Activated T-helper 2 cell treated with anti-CD3 and anti-CD28 coated beads, Interferon-gamma antibody, Interleukin-2, Interleukin-4, amounts not matched to agents 10 μg/mL and 5 μg/mL and 100 μg/mL, durations not matched to agents 14 hours and 24 hours and 36 hours (primary cell): ENCODE measurements at regions not wholly inside any gene's neighbourhood (a gene's known extent, or its start where the extent isn't known, plus 50 kb on each side); places are given as distances from the start of the nearest gene placed in this dataset.

Experiments
- DNase-seq: peaks from one replicate; pipeline ENCODE4 v3.0.0; 2021; ENCODE audit warnings: low spot score
- H3K27ac Mint-ChIP-seq: one replicate; pipeline ENCODE4 v1.8.0; 2021; ENCODE audit warnings: mixed read lengths
- H3K27me3 Mint-ChIP-seq: one replicate; pipeline ENCODE4 v1.8.0; 2021; ENCODE audit warnings: low read depth, mixed read lengths
- H3K36me3 Mint-ChIP-seq: one replicate; pipeline ENCODE4 v1.8.0; 2021; ENCODE audit warnings: low read depth, mixed read lengths
- H3K4me1 Mint-ChIP-seq: one replicate; pipeline ENCODE4 v1.8.0; 2021; ENCODE audit warnings: low read depth, mixed read lengths
- H3K4me3 Mint-ChIP-seq: one replicate; pipeline ENCODE4 v1.8.0; 2021; ENCODE audit warnings: low read depth, mild to moderate bottlenecking, moderate library complexity, mixed read lengths
- H3K9me3 Mint-ChIP-seq: one replicate; pipeline ENCODE4 v1.8.0; 2021; ENCODE audit warnings: mixed read lengths
- intact Hi-C: fragments of 100-400 bp; cut with micrococcal nuclease; formaldehyde crosslinking; loops from one replicate; pipeline ENCODE4 v1.15.1; 2023

- H3K4me1 Mint-ChIP-seq = no peaks in the 10 kb centered on the region
- no peak overlapping the region for H3K27ac Mint-ChIP-seq
- intact Hi-C loops = no loop called here
- no peaks in the 10 kb centered on the region for H3K27me3 Mint-ChIP-seq
- H3K36me3 Mint-ChIP-seq = no peaks in the 10 kb centered on the region
- H3K9me3 Mint-ChIP-seq = peaks cover 22% of the 10 kb centered on the region
- H3K4me3 Mint-ChIP-seq = no peak overlapping the region
- no peak for DNase-seq
Measured at GRCh38 chr4:125938541-125938940, 623.8 kb downstream of the FAT4 start.

DNA sequence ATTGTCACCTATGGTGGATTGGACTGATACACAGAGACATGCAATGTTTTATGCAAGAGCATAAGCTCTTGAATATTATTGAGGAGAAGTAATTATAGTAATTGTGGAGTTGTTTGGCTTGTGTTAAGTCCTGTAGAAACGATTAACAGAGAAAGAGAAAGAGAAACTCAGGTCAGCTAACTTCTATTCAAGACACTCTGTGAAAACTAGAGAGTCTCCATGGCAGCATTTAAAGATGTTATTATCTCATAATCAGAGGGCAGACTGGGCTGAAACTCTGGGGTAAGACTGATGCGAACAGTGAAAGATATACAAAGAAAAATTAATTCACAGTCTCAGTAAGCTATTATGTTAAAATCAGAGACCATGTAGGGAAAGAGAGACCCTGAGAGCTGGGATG is 625.7 kb downstream of the FAT4 start:
- Mint-ChIP-seq H3K27me3 (no peaks in the 10 kb centered on the region), H3K4me1 (no peaks in the 10 kb centered on the region), H3K36me3 (no peaks in the 10 kb centered on the region), H3K9me3 (peaks cover 15% of the 10 kb centered on the region), H3K4me3 (no peak overlapping the region), H3K27ac (no peak overlapping the region)
- intact Hi-C loops = no loop called here
- DNase-seq = no peak

GRCh38 chr4:125944966-125945365 is 630.2 kb downstream of the FAT4 start:
- no peak overlapping the region for H3K27ac Mint-ChIP-seq
- DNase-seq = no peak
- H3K9me3 Mint-ChIP-seq = peaks cover 3% of the 10 kb centered on the region
- no peaks in the 10 kb centered on the region for H3K27me3 Mint-ChIP-seq
- intact Hi-C loops = no loop called here
- no peak overlapping the region for H3K4me3 Mint-ChIP-seq
- H3K36me3 Mint-ChIP-seq = no peaks in the 10 kb centered on the region
- no peaks in the 10 kb centered on the region for H3K4me1 Mint-ChIP-seq

DNA sequence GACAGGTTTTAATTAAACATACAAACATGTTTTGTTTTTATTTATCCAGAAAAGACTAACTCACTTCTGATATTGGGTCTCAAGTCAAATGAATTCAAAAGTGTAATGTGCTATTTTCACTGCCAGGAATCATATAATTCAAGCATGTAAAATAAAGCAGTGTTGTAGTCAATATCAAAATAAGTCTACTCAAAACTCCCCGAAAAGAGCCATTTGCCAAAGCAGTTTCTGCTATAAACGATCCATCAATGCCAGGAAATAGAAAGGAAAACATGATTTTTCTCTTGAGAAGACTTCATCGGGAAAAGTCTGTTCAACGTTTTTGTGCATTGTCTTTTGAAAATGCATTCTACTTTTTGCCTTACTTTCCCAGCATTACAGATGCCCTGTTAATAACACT is 633.3 kb downstream of the FAT4 start:
- Mint-ChIP-seq H3K36me3 (no peaks in the 10 kb centered on the region), H3K4me1 (no peaks in the 10 kb centered on the region), H3K27ac (no peak overlapping the region), H3K9me3 (no peaks in the 10 kb centered on the region), H3K27me3 (no peaks in the 10 kb centered on the region), H3K4me3 (no peak overlapping the region)
- intact Hi-C loops = no loop called here
- DNase-seq = no peak

- Mint-ChIP-seq H3K27me3 (no peaks in the 10 kb centered on the region), H3K9me3 (no peaks in the 10 kb centered on the region), H3K27ac (no peak overlapping the region), H3K4me1 (no peaks in the 10 kb centered on the region), H3K36me3 (no peaks in the 10 kb centered on the region), H3K4me3 (no peak overlapping the region)
- intact Hi-C loops = no loop called here
- DNase-seq = no peak
Measured at GRCh38 chr4:125951261-125951887, 636.6 kb downstream of the FAT4 start.

DNA sequence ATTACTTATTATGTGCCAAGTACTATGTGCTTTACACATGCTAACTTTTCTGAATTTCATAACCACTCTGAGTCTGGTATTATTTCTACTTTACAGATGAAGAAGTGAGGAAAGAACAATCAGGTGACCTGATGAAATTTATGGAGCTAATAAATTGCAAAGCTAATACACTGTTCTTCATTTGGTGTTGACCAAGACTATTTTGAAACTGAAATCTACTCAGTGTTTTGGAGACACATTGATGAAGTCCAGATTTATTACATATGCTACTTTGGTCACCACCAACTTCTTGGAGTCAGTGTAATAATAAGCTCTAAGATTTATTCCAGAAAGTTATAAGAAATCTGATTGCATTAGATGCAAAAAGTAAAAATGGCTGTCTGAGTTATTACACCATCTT is 637.9 kb downstream of the FAT4 start:
- no peak overlapping the region for H3K4me3 Mint-ChIP-seq
- DNase-seq = no peak
- H3K4me1 Mint-ChIP-seq = no peaks in the 10 kb centered on the region
- H3K27me3 Mint-ChIP-seq = no peaks in the 10 kb centered on the region
- no peaks in the 10 kb centered on the region for H3K36me3 Mint-ChIP-seq
- no peak overlapping the region for H3K27ac Mint-ChIP-seq
- H3K9me3 Mint-ChIP-seq = no peaks in the 10 kb centered on the region
- intact Hi-C loops = no loop called here

- Mint-ChIP-seq H3K27ac (no peak overlapping the region), H3K4me1 (no peaks in the 10 kb centered on the region), H3K9me3 (peaks cover 2% of the 10 kb centered on the region), H3K27me3 (no peaks in the 10 kb centered on the region), H3K36me3 (no peaks in the 10 kb centered on the region), H3K4me3 (no peak overlapping the region)
- no peak for DNase-seq
- intact Hi-C loops = no loop called here
Measured at GRCh38 chr4:125956276-125956675, 641.5 kb downstream of the FAT4 start.

DNA sequence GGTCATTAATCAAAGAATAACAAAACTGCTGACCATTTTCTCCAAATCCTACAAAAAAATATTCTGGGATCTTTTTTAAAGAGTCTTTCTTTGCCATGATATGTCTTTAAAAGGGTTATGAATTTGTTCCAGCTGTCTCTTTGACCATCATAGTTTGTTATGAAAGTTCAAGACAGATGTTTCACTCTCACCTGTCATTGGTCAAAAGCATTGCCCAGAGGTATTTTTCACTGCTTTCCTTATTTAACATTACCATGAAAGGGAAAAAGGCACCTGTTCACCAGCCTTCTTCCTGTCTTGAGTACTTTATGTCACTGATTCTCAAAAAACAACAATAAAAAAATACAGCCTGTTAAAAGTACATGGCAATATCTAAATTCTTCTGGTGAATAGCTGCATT is 643.8 kb downstream of the FAT4 start:
- Mint-ChIP-seq H3K36me3 (no peaks in the 10 kb centered on the region), H3K27ac (no peak overlapping the region), H3K27me3 (no peaks in the 10 kb centered on the region), H3K4me3 (no peak overlapping the region), H3K4me1 (no peaks in the 10 kb centered on the region), H3K9me3 (peaks cover 19% of the 10 kb centered on the region)
- intact Hi-C loops = no loop called here
- no peak for DNase-seq

- DNase-seq = no peak
- H3K36me3 Mint-ChIP-seq = no peaks in the 10 kb centered on the region
- H3K4me3 Mint-ChIP-seq = no peak overlapping the region
- H3K9me3 Mint-ChIP-seq = peaks cover 22% of the 10 kb centered on the region
- H3K27me3 Mint-ChIP-seq = no peaks in the 10 kb centered on the region
- H3K27ac Mint-ChIP-seq = no peak overlapping the region
- no peaks in the 10 kb centered on the region for H3K4me1 Mint-ChIP-seq
- intact Hi-C loops = no loop called here
Measured at GRCh38 chr4:125961626-125962025, 646.9 kb downstream of the FAT4 start.

DNA sequence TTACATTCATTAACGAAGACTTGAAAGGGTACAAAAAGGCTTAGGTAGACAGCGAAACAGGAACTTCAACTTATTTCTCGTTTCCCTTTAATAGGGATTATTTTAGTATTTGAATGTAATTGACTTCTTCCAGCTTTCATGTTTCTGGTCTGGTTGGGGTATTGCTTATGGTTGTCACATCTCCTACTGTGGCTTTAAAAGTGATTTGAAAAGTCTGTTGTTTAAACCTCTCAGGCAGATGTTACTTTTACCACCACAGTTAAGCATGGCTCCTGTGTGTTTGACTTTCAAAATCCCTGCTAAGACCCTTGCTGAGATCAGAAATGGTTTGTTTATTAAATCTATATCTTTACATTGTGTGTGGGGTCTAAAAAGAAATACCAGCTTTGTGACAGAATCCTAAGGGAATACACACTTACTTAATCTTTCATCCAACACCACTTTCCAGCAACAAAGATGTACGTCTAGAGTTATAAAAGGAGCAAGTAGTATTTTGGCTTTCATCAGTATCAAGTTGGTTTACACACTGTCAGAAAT is 661.2 kb downstream of the FAT4 start:
- H3K27ac Mint-ChIP-seq = no peak overlapping the region
- H3K4me1 Mint-ChIP-seq = no peaks in the 10 kb centered on the region
- H3K36me3 Mint-ChIP-seq = no peaks in the 10 kb centered on the region
- H3K9me3 Mint-ChIP-seq = peaks cover 8% of the 10 kb centered on the region
- no peaks in the 10 kb centered on the region for H3K27me3 Mint-ChIP-seq
- intact Hi-C loops = no loop called here
- no peak for DNase-seq
- no peak overlapping the region for H3K4me3 Mint-ChIP-seq

- no peaks in the 10 kb centered on the region for H3K36me3 Mint-ChIP-seq
- H3K4me3 Mint-ChIP-seq = no peak overlapping the region
- no peaks in the 10 kb centered on the region for H3K4me1 Mint-ChIP-seq
- no peaks in the 10 kb centered on the region for H3K27me3 Mint-ChIP-seq
- no peak overlapping the region for H3K27ac Mint-ChIP-seq
- intact Hi-C loops = no loop called here
- no peak for DNase-seq
- no peaks in the 10 kb centered on the region for H3K9me3 Mint-ChIP-seq
Measured at GRCh38 chr4:125979950-125980349, 665.2 kb downstream of the FAT4 start.

DNA sequence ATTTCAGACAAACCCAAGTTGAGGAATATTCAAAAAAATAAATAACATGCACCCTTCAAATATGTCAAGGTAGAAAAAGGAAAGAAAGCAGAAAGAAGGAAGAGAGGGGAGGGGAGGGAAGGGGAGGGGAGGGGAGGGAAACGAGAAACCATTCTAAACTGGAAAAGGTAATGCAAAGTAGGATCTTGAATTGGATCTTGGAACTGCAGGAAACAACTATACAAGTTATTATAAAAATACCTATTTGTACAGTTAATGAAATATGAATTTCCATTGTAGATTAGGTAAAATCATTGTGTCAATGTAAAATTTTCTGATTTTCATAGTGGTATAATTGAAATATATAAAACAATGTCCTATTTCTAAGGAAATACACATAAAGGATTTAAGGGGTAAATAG is 668.4 kb downstream of the FAT4 start:
- H3K4me3 Mint-ChIP-seq = no peak overlapping the region
- DNase-seq = no peak
- H3K27me3 Mint-ChIP-seq = no peaks in the 10 kb centered on the region
- intact Hi-C loops = no loop called here
- H3K9me3 Mint-ChIP-seq = peaks cover 4% of the 10 kb centered on the region
- no peak overlapping the region for H3K27ac Mint-ChIP-seq
- no peaks in the 10 kb centered on the region for H3K36me3 Mint-ChIP-seq
- no peaks in the 10 kb centered on the region for H3K4me1 Mint-ChIP-seq

- Mint-ChIP-seq H3K27me3 (no peaks in the 10 kb centered on the region), H3K9me3 (peaks cover 4% of the 10 kb centered on the region), H3K36me3 (no peaks in the 10 kb centered on the region), H3K4me3 (no peak overlapping the region), H3K4me1 (no peaks in the 10 kb centered on the region), H3K27ac (no peak overlapping the region)
- intact Hi-C loops = no loop called here
- no peak for DNase-seq
Measured at GRCh38 chr4:125985856-125986255, 671.1 kb downstream of the FAT4 start.

DNA sequence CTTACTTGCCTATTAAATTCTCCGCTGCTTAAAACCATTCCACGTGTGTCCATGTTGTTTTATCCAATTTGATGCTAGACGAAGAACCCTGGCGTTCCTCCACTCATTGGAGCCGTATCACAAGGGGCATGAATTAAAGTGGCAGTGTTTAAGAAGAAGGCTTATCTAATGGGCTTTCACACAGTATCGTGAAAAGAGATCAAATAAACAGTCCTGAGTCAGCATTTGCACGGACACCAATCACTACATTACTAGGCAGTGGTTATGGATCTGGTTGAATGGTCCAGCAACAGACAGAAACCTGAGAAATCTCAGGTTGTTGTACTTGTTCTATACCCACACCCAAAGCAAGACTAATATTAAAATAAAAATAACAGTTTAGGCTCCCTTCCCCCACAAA is 671.6 kb downstream of the FAT4 start:
- no peaks in the 10 kb centered on the region for H3K27me3 Mint-ChIP-seq
- intact Hi-C loops = no loop called here
- H3K4me1 Mint-ChIP-seq = no peaks in the 10 kb centered on the region
- no peak overlapping the region for H3K4me3 Mint-ChIP-seq
- H3K9me3 Mint-ChIP-seq = peaks cover 4% of the 10 kb centered on the region
- DNase-seq = no peak
- H3K36me3 Mint-ChIP-seq = no peaks in the 10 kb centered on the region
- H3K27ac Mint-ChIP-seq = no peak overlapping the region
